Spinal cord (tissue), 10 donors: ENCODE measurements at regions not wholly inside any gene's neighbourhood (a gene's known extent, or its start where the extent isn't known, plus 50 kb on each side); places are given as distances from the start of the nearest gene placed in this dataset. TPM values are rescaled to one million over a fixed set of nuclear protein-coding genes. Genes with fewer than 3 reads are reported as not detected.

ENCODE experiments used
- DNase-seq, 6 donors: peaks; one replicate each; pipeline versions ENCODE4 v3.0.0 to v3.0.0-alpha.2; 2013 to 2015; ENCODE audit warnings: low spot score in 6 of 6, low read depth in 4 of 6
- H3K27ac ChIP-seq: one replicate; pipeline ENCODE4 v1.5.1; 2013; ENCODE audit warnings: low read depth, low read length, control low read depth
- H3K27me3 ChIP-seq: one replicate; pipeline ENCODE4 v1.6.1; 2013; ENCODE audit warnings: low read length; ENCODE audit not compliant: control insufficient read depth, insufficient read depth
- H3K36me3 ChIP-seq: one replicate; pipeline ENCODE4 v1.6.1; 2013; ENCODE audit warnings: low read length; ENCODE audit not compliant: control insufficient read depth, insufficient read depth
- H3K4me1 ChIP-seq: one replicate; pipeline ENCODE4 v1.6.1; 2013; ENCODE audit warnings: low read length; ENCODE audit not compliant: control insufficient read depth, insufficient read depth
- H3K4me3 ChIP-seq: one replicate; pipeline ENCODE4 v1.5.1; 2013; ENCODE audit warnings: low read depth, low read length, control low read depth
- H3K9me3 ChIP-seq: one replicate; pipeline ENCODE4 v1.6.1; 2013; ENCODE audit warnings: low read length; ENCODE audit not compliant: control insufficient read depth, insufficient read depth
- WGBS: methylation state at CpG from one replicate; pipeline ENCODE4 v1.1.5; 2013; ENCODE audit warnings: missing lambda C conversion rate; ENCODE audit not compliant: insufficient coverage; 5-methylcytosine and 5-hydroxymethylcytosine counted together
- small RNA-seq: library from RNA; depleted of rRNA; stranded (forward); fragments of <200 nt; gene quantifications from one replicate; pipeline ENCODE3, GENCODE V24; 2014; ENCODE audit warnings: low replicate concordance
- donor health status: healthy.

- Histone ChIP-seq H3K27ac (no peak overlapping the region), H3K9me3 (no peaks in the 10 kb centered on the region), H3K4me3 (no peak overlapping the region)
These were observed 77.8 kb upstream of the MGAT4C start for GRCh38 chr12:86333955-86334522.

GRCh38 chr12:86331457-86331856 is 75.3 kb upstream of the MGAT4C start:
- Histone ChIP-seq H3K4me1 (no peaks in the 10 kb centered on the region), H3K9me3 (no peaks in the 10 kb centered on the region), H3K27me3 (no peaks in the 10 kb centered on the region), H3K4me3 (no peak overlapping the region), H3K27ac (no peak overlapping the region), H3K36me3 (no peaks in the 10 kb centered on the region)
- no peak for DNase-seq
- no CpG with 5 or more reads among the region's 2 CpGs for WGBS

More at GRCh38 chr12:86333955-86334522, 77.8 kb upstream of the MGAT4C start:
- no CpG with 5 or more reads among the region's 2 CpGs for WGBS
- DNase-seq, result peak in 1 of 6 donors; percentile 13
- Histone ChIP-seq H3K36me3 (no peaks in the 10 kb centered on the region), H3K4me1 (no peaks in the 10 kb centered on the region), H3K27me3 (no peaks in the 10 kb centered on the region)

GRCh38 chr12:86331012-86331411 is 74.8 kb upstream of the MGAT4C start:
- no peaks in the 10 kb centered on the region for H3K9me3 ChIP-seq
- H3K4me3 ChIP-seq, result no peak overlapping the region
- no peak overlapping the region for H3K27ac ChIP-seq
- H3K27me3 ChIP-seq, result no peaks in the 10 kb centered on the region
- WGBS, result 38% methylated on average over 1 of the region's 4 CpGs
- DNase-seq, result peak in 3 of 6 donors; percentile 7 to 59 (median 52)
- no peaks in the 10 kb centered on the region for H3K36me3 ChIP-seq
- H3K4me1 ChIP-seq, result no peaks in the 10 kb centered on the region

- no peaks in the 10 kb centered on the region for H3K36me3 ChIP-seq
- H3K4me1 ChIP-seq, result no peaks in the 10 kb centered on the region
- H3K4me3 ChIP-seq, result no peak overlapping the region
- no peaks in the 10 kb centered on the region for H3K9me3 ChIP-seq
- H3K27ac ChIP-seq, result no peak overlapping the region
- DNase-seq, result peak in 2 of 6 donors; percentile 18 to 73
- H3K27me3 ChIP-seq, result no peaks in the 10 kb centered on the region
- WGBS, result 53% methylated on average over 2 of the region's 4 CpGs
These were observed 56.0 kb upstream of the MGAT4C start for GRCh38 chr12:86312232-86312631.

Small RNA genes lying in the stretch of these regions (small RNA-seq; reads per million reads assigned to genes)
- gene AC079598.2, result not detected
- gene AC079598.3, result not detected
- not detected for gene AC079598.4
- gene CYCSP30, result not detected
